ENCODE measurements at regions not wholly inside any gene's neighbourhood (a gene's known extent, or its start where the extent isn't known, plus 50 kb on each side); places are given as distances from the start of the nearest gene placed in this dataset.
A peak's percentile ranks its signal among the peaks of the same experiment; 100 is the strongest.

DNA sequence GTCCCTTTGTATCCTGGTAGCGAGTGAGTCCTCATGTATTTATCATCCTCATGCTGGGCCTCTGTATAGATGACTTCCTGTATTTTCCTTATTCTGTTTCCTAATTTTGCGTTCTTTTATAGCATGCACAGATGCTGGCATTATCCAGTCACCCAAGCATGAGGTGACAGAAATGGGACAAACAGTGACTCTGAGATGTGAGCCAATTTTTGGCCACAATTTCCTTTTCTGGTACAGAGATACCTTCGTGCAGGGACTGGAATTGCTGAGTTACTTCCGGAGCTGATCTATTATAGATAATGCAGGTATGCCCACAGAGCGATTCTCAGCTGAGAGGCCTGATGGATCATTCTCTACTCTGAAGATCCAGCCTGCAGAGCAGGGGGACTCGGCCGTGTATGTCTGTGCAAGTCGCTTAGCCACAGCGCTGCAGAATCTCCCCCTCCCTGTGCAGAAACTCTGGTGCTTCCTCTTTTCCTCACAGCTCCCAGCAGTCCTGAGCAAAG is 183.1 kb upstream of the PRSS58 start:
- H3K9me3 ChIP-seq (ENCODE audit: low read length), result no peaks in the 10 kb centered on the region
- FAIRE-seq (no peak), ATAC-seq (no peak), DNase-seq (ENCODE audit: low spot score) (no peak)
- peaks cover 0 to 4% of the 10 kb centered on the region in 2 experiments; a peak in 2 of 5 replicates for H3K27me3 ChIP-seq (ENCODE audit: control insufficient read depth in 1 of 2, insufficient read depth in 2 of 2, low read length in 2 of 2)
- in situ Hi-C loops (cut with HindIII; ENCODE audit: extremely low pct_ligation_motif_present, low pct_unique_long_range_greater_than_20kb) (no loop called here), intact Hi-C loops (cut with micrococcal nuclease; ENCODE audit: unreplicated experiment) (no loop called here)
- no peaks in the 10 kb centered on the region for H4K20me1 ChIP-seq (ENCODE audit: insufficient read depth, low read length)
- H3K9ac ChIP-seq (ENCODE audit: insufficient read depth, low read depth, low read length), result no peak overlapping the region
- H3K4me2 ChIP-seq (ENCODE audit: low read depth, low read length), result no peak overlapping the region
- no peak overlapping the region for H3K27ac ChIP-seq (ENCODE audit: extremely low read length, insufficient read depth, low read length)
- H2AFZ ChIP-seq (ENCODE audit: low read length), result no peak overlapping the region
- no peaks in the 10 kb centered on the region for H3K4me1 ChIP-seq (ENCODE audit: insufficient read depth, low read length)
- ChIA-PET POLR2A (no interaction called here), CTCF (ENCODE audit: low intra/inter-chr PET ratio, low total read pairs) (no interaction called here)
- WGBS (ENCODE audit: low lambda C conversion rate), result 12% methylated on average over 5 of the region's 9 CpGs
- no peak overlapping the region for H3K4me3 ChIP-seq (replicated peaks in 1 of 3; ENCODE audit: insufficient read depth in 1 of 3, low read depth in 2 of 3, low read length in 3 of 3)
- no TSS peak for BruUV-seq (replicated peaks)
- no peaks in the 10 kb centered on the region for H3K36me3 ChIP-seq (replicated peaks in 1 of 2; ENCODE audit: control insufficient read depth in 1 of 2, insufficient read depth in 2 of 2, low read length in 2 of 2)
- TF ChIP-seq, protein P1, sequence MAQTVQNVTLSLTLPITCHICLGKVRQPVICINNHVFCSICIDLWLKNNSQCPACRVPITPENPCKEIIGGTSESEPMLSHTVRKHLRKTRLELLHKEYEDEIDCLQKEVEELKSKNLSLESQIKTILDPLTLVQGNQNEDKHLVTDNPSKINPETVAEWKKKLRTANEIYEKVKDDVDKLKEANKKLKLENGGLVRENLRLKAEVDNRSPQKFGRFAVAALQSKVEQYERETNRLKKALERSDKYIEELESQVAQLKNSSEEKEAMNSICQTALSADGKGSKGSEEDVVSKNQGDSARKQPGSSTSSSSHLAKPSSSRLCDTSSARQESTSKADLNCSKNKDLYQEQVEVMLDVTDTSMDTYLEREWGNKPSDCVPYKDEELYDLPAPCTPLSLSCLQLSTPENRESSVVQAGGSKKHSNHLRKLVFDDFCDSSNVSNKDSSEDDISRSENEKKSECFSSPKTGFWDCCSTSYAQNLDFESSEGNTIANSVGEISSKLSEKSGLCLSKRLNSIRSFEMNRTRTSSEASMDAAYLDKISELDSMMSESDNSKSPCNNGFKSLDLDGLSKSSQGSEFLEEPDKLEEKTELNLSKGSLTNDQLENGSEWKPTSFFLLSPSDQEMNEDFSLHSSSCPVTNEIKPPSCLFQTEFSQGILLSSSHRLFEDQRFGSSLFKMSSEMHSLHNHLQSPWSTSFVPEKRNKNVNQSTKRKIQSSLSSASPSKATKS (CRISPR knock-in tag; IDR thresholded peaks at IDR 0.05), result no peak
- TF ChIP-seq FOXP1 (IDR thresholded peaks at IDR 0.05), result no peak
- TF ChIP-seq FOXP1 (CRISPR knock-in tag; IDR thresholded peaks at IDR 0.05), result no peak
- TF ChIP-seq NCOA5 (CRISPR knock-in tag; IDR thresholded peaks at IDR 0.05), result no peak
- TF ChIP-seq SUZ12 (IDR thresholded peaks at IDR 0.05; ENCODE audit: low read depth, low read length), result no peak
- no peak for TF ChIP-seq ZNF256 (CRISPR knock-in tag; conservative IDR thresholded peaks at IDR 0.05)
- no peaks in the 10 kb centered on the region for H3K79me2 ChIP-seq (ENCODE audit: insufficient read depth, low read length)

DNA sequence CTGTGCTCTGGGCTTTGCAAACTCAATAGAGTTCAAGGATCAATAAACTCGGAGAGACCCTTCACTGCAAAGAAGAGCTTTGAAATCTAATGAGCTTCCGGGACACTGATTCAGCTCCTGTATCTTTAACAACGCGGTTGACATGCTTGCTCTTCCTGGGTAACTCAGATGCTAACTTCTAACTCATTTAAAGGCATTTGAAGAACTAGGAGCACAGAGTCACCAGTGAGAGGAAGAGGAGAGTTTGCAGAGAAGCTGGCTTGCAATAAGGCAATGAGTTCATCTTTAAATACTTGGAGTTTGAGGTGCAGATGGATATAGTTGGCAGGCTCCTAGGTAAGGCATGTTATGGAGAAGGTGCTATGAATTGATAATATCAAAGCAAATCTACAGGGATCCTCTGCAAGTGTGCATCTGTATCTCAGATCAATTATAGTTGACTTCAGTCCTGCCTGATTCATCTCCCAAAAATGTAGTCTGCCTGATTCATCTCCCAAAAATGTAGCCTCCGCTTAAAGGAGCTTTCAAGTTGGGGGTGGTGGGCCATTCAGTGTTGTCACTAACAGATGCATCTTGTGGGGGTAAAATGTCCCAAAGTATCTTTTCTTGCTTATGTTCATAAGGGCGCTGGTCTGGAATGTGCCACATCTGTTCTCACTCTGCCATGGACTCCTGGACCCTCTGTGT is 182.5 kb upstream of the PRSS58 start:
- in situ Hi-C loops (cut with HindIII; ENCODE audit: extremely low pct_ligation_motif_present, low pct_unique_long_range_greater_than_20kb) (no loop called here), intact Hi-C loops (cut with micrococcal nuclease; ENCODE audit: unreplicated experiment) (no loop called here)
- H2AFZ ChIP-seq (ENCODE audit: low read length), result no peak overlapping the region
- H3K4me3 ChIP-seq (replicated peaks in 1 of 3; ENCODE audit: insufficient read depth in 1 of 3, low read depth in 2 of 3, low read length in 3 of 3), result no peak overlapping the region
- TF ChIP-seq MATR3 (CRISPR knock-in tag; IDR thresholded peaks at IDR 0.05), result no peak
- no peak for TF ChIP-seq KDM3A (CRISPR knock-in tag; IDR thresholded peaks at IDR 0.05; ENCODE audit: low read depth)
- TF ChIP-seq, protein P2, sequence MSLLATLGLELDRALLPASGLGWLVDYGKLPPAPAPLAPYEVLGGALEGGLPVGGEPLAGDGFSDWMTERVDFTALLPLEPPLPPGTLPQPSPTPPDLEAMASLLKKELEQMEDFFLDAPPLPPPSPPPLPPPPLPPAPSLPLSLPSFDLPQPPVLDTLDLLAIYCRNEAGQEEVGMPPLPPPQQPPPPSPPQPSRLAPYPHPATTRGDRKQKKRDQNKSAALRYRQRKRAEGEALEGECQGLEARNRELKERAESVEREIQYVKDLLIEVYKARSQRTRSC (CRISPR knock-in tag; IDR thresholded peaks at IDR 0.05; ENCODE audit: low read depth), result no peak
- TF ChIP-seq HOXA9 (CRISPR knock-in tag; IDR thresholded peaks at IDR 0.05; ENCODE audit: borderline replicate concordance), result no peak
- no peak for TF ChIP-seq ZNF776 (CRISPR knock-in tag; IDR thresholded peaks at IDR 0.05)
- no peak for TF ChIP-seq ZNF556 (CRISPR knock-in tag; IDR thresholded peaks at IDR 0.05; ENCODE audit: borderline replicate concordance)
- TF ChIP-seq ZNF331 (CRISPR knock-in tag; IDR thresholded peaks at IDR 0.05), result no peak
- no peak for TF ChIP-seq HOXA3 (CRISPR knock-in tag; IDR thresholded peaks at IDR 0.05)
- no peak for TF ChIP-seq BRCA1 (CRISPR knock-in tag; IDR thresholded peaks at IDR 0.05)
- no peak for TF ChIP-seq ZNF598 (CRISPR knock-in tag; IDR thresholded peaks at IDR 0.05; ENCODE audit: borderline replicate concordance)
- no peak for TF ChIP-seq ZNF567 (CRISPR knock-in tag; IDR thresholded peaks at IDR 0.05; ENCODE audit: borderline replicate concordance)
- TF ChIP-seq KDM5B (CRISPR knock-in tag; IDR thresholded peaks at IDR 0.05; ENCODE audit: borderline replicate concordance), result no peak
- no peak for TF ChIP-seq FOSL2 (CRISPR knock-in tag; IDR thresholded peaks at IDR 0.05)
- H3K27ac ChIP-seq (ENCODE audit: extremely low read length, insufficient read depth, low read length), result no peak overlapping the region
- no peaks in the 10 kb centered on the region for H4K20me1 ChIP-seq (ENCODE audit: insufficient read depth, low read length)
- no peaks in the 10 kb centered on the region for H3K36me3 ChIP-seq (replicated peaks in 1 of 2; ENCODE audit: control insufficient read depth in 1 of 2, insufficient read depth in 2 of 2, low read length in 2 of 2)
- no peak overlapping the region for H3K9ac ChIP-seq (ENCODE audit: insufficient read depth, low read depth, low read length)
- no peaks in the 10 kb centered on the region for H3K4me1 ChIP-seq (ENCODE audit: insufficient read depth, low read length)
- CTCF ChIA-PET (ENCODE audit: low intra/inter-chr PET ratio, low total read pairs), result no interaction called here
- peaks cover 0 to 4% of the 10 kb centered on the region in 2 experiments; a peak in 2 of 5 replicates for H3K27me3 ChIP-seq (ENCODE audit: control insufficient read depth in 1 of 2, insufficient read depth in 2 of 2, low read length in 2 of 2)
- H3K4me2 ChIP-seq (ENCODE audit: low read depth, low read length), result no peak overlapping the region
- FAIRE-seq (no peak), ATAC-seq (no peak), DNase-seq (ENCODE audit: low spot score) (peak; percentile 4)
- H3K9me3 ChIP-seq (ENCODE audit: low read length), result no peaks in the 10 kb centered on the region
- POLR2A ChIA-PET, result no interaction called here
- no TSS peak for BruUV-seq (replicated peaks)
- 0% methylated on average over 6 of the region's 6 CpGs for WGBS (ENCODE audit: low lambda C conversion rate)
- H3K79me2 ChIP-seq (ENCODE audit: insufficient read depth, low read length), result no peaks in the 10 kb centered on the region
